ENCODE measurements at regions not wholly inside any gene's neighbourhood (a gene's known extent, or its start where the extent isn't known, plus 50 kb on each side); places are given as distances from the start of the nearest gene placed in this dataset.
"Not testable (repeated sequence)": the region's sequence is repeated elsewhere in the genome, so short reads cannot be mapped to it uniquely, and the experiment has no call there.

GRCh38 chr12:19775241-19775640 lies 335.9 kb downstream of the AEBP2 start:
- ATAC-seq, result no peak
- TF ChIP-seq PPARA (CRISPR knock-in tag; IDR thresholded peaks at IDR 0.05; ENCODE audit: borderline replicate concordance), result no peak
- no peak for TF ChIP-seq ZFP30 (CRISPR knock-in tag; IDR thresholded peaks at IDR 0.05)
- TF ChIP-seq BACH2 (CRISPR knock-in tag; IDR thresholded peaks at IDR 0.05; ENCODE audit: borderline replicate concordance), result no peak
- TF ChIP-seq ZNF8 (CRISPR knock-in tag; IDR thresholded peaks at IDR 0.05), result no peak
- TF ChIP-seq CSDC2 (CRISPR knock-in tag; IDR thresholded peaks at IDR 0.05), result no peak
- no peak for TF ChIP-seq CREB5 (CRISPR knock-in tag; IDR thresholded peaks at IDR 0.05; ENCODE audit: low read depth)
- TF ChIP-seq RARB (CRISPR knock-in tag; IDR thresholded peaks at IDR 0.05), result no peak
- TF ChIP-seq ZC3H10 (CRISPR knock-in tag; IDR thresholded peaks at IDR 0.05), result no peak
- TF ChIP-seq, protein P1, sequence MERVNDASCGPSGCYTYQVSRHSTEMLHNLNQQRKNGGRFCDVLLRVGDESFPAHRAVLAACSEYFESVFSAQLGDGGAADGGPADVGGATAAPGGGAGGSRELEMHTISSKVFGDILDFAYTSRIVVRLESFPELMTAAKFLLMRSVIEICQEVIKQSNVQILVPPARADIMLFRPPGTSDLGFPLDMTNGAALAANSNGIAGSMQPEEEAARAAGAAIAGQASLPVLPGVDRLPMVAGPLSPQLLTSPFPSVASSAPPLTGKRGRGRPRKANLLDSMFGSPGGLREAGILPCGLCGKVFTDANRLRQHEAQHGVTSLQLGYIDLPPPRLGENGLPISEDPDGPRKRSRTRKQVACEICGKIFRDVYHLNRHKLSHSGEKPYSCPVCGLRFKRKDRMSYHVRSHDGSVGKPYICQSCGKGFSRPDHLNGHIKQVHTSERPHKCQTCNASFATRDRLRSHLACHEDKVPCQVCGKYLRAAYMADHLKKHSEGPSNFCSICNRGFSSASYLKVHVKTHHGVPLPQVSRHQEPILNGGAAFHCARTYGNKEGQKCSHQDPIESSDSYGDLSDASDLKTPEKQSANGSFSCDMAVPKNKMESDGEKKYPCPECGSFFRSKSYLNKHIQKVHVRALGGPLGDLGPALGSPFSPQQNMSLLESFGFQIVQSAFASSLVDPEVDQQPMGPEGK (CRISPR knock-in tag; IDR thresholded peaks at IDR 0.05; ENCODE audit: borderline replicate concordance), result no peak
- TF ChIP-seq TOX (CRISPR knock-in tag; IDR thresholded peaks at IDR 0.05; ENCODE audit: borderline replicate concordance), result no peak
- TF ChIP-seq TCF4 (CRISPR knock-in tag; IDR thresholded peaks at IDR 0.05; ENCODE audit: borderline replicate concordance), result no peak
- no peak for TF ChIP-seq ZNF565 (CRISPR knock-in tag; conservative IDR thresholded peaks at IDR 0.05; ENCODE audit: low read depth)

DNA sequence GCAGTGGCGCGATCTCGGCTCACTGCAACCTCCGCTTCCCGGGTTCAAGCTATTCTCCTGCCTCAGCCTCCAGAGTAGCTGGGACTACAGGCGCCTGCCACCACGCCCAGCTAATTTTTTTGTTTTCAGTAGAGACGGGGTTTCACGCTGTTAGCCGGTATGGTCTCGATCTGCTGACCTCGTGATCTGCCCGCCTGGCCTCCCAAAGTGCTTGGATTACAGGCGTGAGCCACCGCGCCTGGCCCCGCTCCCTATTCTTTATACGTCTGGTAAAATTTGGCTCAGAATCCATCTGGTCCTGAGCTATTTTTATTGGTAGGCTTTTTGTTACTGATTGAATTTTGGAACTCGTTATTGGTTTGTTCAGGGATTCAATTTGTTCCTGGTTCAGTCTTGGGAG lies 336.7 kb downstream of the AEBP2 start:
- not testable (repeated sequence) for ATAC-seq

- no peak for ATAC-seq
- TF ChIP-seq ZC3H10 (CRISPR knock-in tag; IDR thresholded peaks at IDR 0.05), result no peak
- TF ChIP-seq GLIS3 (CRISPR knock-in tag; IDR thresholded peaks at IDR 0.05), result no peak
- TF ChIP-seq ISL1 (CRISPR knock-in tag; IDR thresholded peaks at IDR 0.05), result no peak
- TF ChIP-seq, protein P2, sequence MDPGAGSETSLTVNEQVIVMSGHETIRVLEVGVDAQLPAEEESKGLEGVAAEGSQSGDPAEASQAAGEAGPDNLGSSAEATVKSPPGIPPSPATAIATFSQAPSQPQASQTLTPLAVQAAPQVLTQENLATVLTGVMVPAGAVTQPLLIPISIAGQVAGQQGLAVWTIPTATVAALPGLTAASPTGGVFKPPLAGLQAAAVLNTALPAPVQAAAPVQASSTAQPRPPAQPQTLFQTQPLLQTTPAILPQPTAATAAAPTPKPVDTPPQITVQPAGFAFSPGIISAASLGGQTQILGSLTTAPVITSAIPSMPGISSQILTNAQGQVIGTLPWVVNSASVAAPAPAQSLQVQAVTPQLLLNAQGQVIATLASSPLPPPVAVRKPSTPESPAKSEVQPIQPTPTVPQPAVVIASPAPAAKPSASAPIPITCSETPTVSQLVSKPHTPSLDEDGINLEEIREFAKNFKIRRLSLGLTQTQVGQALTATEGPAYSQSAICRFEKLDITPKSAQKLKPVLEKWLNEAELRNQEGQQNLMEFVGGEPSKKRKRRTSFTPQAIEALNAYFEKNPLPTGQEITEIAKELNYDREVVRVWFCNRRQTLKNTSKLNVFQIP (CRISPR knock-in tag; IDR thresholded peaks at IDR 0.05; ENCODE audit: borderline replicate concordance, low read depth), result no peak
- TF ChIP-seq PPARA (CRISPR knock-in tag; IDR thresholded peaks at IDR 0.05; ENCODE audit: borderline replicate concordance), result no peak
- no peak for TF ChIP-seq OSR1 (CRISPR knock-in tag; IDR thresholded peaks at IDR 0.05)
- TF ChIP-seq SNAI2 (CRISPR knock-in tag; IDR thresholded peaks at IDR 0.05), result no peak
- no peak for TF ChIP-seq TCF4 (CRISPR knock-in tag; IDR thresholded peaks at IDR 0.05; ENCODE audit: borderline replicate concordance)
- TF ChIP-seq BACH2 (CRISPR knock-in tag; IDR thresholded peaks at IDR 0.05; ENCODE audit: borderline replicate concordance), result no peak
- no peak for TF ChIP-seq ESRRG (CRISPR knock-in tag; IDR thresholded peaks at IDR 0.05)
- no peak for TF ChIP-seq ZNF70 (CRISPR knock-in tag; IDR thresholded peaks at IDR 0.05)
These were observed 338.9 kb downstream of the AEBP2 start for GRCh38 chr12:19778172-19778571.

DNA sequence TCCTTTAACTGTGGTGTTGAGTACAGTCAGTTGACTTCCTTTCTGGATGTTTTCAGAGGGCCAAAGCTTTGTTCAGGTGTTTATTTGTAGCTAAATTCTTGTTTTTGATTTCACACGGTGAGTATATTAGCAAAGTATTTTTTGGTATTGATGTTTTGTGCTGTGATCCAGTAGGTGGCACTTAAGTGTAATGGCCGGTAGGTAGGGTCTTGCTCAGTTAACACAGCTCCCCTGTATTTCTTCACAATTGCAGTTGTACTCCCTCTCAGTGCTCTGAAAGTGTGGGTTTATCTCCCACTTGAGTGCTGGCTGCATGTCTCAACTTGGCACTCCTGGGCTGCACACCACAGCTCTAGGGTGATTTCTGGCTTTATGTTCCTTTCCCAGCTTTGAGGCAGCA lies 339.5 kb downstream of the AEBP2 start:
- TF ChIP-seq TCF4 (CRISPR knock-in tag; IDR thresholded peaks at IDR 0.05; ENCODE audit: borderline replicate concordance) (no peak), OSR1 (CRISPR knock-in tag; IDR thresholded peaks at IDR 0.05) (no peak), CREB5 (CRISPR knock-in tag; IDR thresholded peaks at IDR 0.05; ENCODE audit: low read depth) (no peak), ZC3H10 (CRISPR knock-in tag; IDR thresholded peaks at IDR 0.05) (no peak), ESRRG (CRISPR knock-in tag; IDR thresholded peaks at IDR 0.05) (no peak)
- TF ChIP-seq, protein P2 (CRISPR knock-in tag; IDR thresholded peaks at IDR 0.05; ENCODE audit: borderline replicate concordance, low read depth), result no peak
- ATAC-seq, result no peak

Data from SK-N-SH treated with all-trans-retinoic acid at 6 μM for 48 hours (cell line).